ENCODE measurements at regions not wholly inside any gene's neighbourhood (a gene's known extent, or its start where the extent isn't known, plus 50 kb on each side); places are given as distances from the start of the nearest gene placed in this dataset.

GRCh38 chr1:30597711-30598110 lies 125.7 kb downstream of the MATN1 start:
- TF ChIP-seq POLR2AphosphoS5 (IDR thresholded peaks at IDR 0.05): no peak
- TF ChIP-seq CTCF (IDR thresholded peaks at IDR 0.05): no peak

All from upper lobe of left lung (tissue), 4 donors.